ENCODE measurements at regions not wholly inside any gene's neighbourhood (a gene's known extent, or its start where the extent isn't known, plus 50 kb on each side); places are given as distances from the start of the nearest gene placed in this dataset.

GRCh38 chr18:51478908-51479307, 281.4 kb upstream of the MEX3C start:
- Histone ChIP-seq H3K9ac (replicated peaks in 1 of 4; ENCODE audit: extremely low read depth in 1 of 4, low read depth in 3 of 4, low read length in 3 of 4) (no peak overlapping the region), H2AK5ac (ENCODE audit: low read depth, low read length) (no peak overlapping the region), H3K79me1 (ENCODE audit: low read depth, low read length) (no peaks in the 10 kb centered on the region), H3K18ac (ENCODE audit: extremely low read depth, low read length) (no peak overlapping the region), H3K36me3 (ENCODE audit: control insufficient read depth in 2 of 4, insufficient read depth in 4 of 4, low read length in 3 of 4) (no peaks in the 10 kb centered on the region), H3K4ac (replicated peaks; ENCODE audit: insufficient read length, low read depth, low read length) (no peak overlapping the region), H3K9me3 (ENCODE audit: insufficient read depth in 2 of 2, low read depth in 1 of 2, low read length in 1 of 2) (peaks cover 0 to 2% of the 10 kb centered on the region in 2 experiments; a peak in 1 of 4 replicates), H3K56ac (replicated peaks; ENCODE audit: insufficient read length, low read depth, low read length) (no peak overlapping the region), H3K4me3 (ENCODE audit: extremely low read depth in 1 of 4, insufficient read depth in 2 of 4, low read depth in 3 of 4, low read length in 4 of 4) (no peak overlapping the region), H2BK5ac (ENCODE audit: low read depth, low read length) (no peak overlapping the region), H3K4me2 (ENCODE audit: insufficient read depth in 1 of 2, low read depth in 2 of 2, low read length in 2 of 2) (no peak overlapping the region), H2AFZ (ENCODE audit: low read length) (no peak overlapping the region), H3K23ac (ENCODE audit: insufficient read length) (no peak overlapping the region), H3K27me3 (replicated peaks in 1 of 4; ENCODE audit: control insufficient read depth in 3 of 4, extremely low read depth in 1 of 4, insufficient read depth in 3 of 4, low read length in 3 of 4) (no peaks in the 10 kb centered on the region), H4K20me1 (replicated peaks in 1 of 2; ENCODE audit: control insufficient read depth in 1 of 2, insufficient read depth in 2 of 2, low read length in 2 of 2) (no peaks in the 10 kb centered on the region), H2BK120ac (replicated peaks; ENCODE audit: low read depth, low read length) (no peak overlapping the region), H2BK20ac (ENCODE audit: low read length) (no peak overlapping the region), H3K23me2 (ENCODE audit: low read depth, low read length) (no peaks in the 10 kb centered on the region), H2BK12ac (ENCODE audit: low read depth, low read length) (no peak overlapping the region), H3K4me1 (replicated peaks in 1 of 4; ENCODE audit: control insufficient read depth in 3 of 4, insufficient read depth in 4 of 4, low read length in 3 of 4) (peaks cover 0 to 4% (median 0%) of the 10 kb centered on the region in 4 experiments; a peak in 1 of 7 replicates), H4K91ac (replicated peaks; ENCODE audit: insufficient read length, low read length) (no peak overlapping the region), H3K14ac (ENCODE audit: insufficient read length) (no peak overlapping the region), H3K79me2 (ENCODE audit: control insufficient read depth in 1 of 2, insufficient read depth in 2 of 2, low read length in 2 of 2) (no peaks in the 10 kb centered on the region), H3K27ac (ENCODE audit: low read depth, low read length) (no peak overlapping the region), H2BK15ac (ENCODE audit: low read length) (no peak overlapping the region), H4K8ac (ENCODE audit: extremely low read depth, insufficient read depth, low read length) (no peak overlapping the region), H4K5ac (ENCODE audit: insufficient read length, low read depth, low read length) (no peak overlapping the region)
- no peak for FAIRE-seq
- WGBS, 2 experiments (ENCODE audit: extremely low coverage in 1 of 2, insufficient coverage in 1 of 2, insufficient read length in 1 of 2, insufficient replicate concordance in 2 of 2, low coverage in 1 of 2, low lambda C conversion rate in 2 of 2, missing lambda C conversion rate in 1 of 2) = 81% methylated on average over 6 of the region's 6 CpGs; no CpG with 5 or more reads in 1 of the 2 experiments
- POLR2A ChIA-PET (ENCODE audit: partially characterized antibody) = no interaction called here
- CTCF ChIA-PET (ENCODE audit: partially characterized antibody) = no interaction called here
- TF ChIP-seq NANOG (IDR thresholded peaks at IDR 0.05; ENCODE audit: insufficient read depth, low read depth, low read length, poor library complexity, severe bottlenecking) (no peak), CREB1 (IDR thresholded peaks at IDR 0.05) (no peak), CEBPB (IDR thresholded peaks at IDR 0.05; ENCODE audit: low read depth, low read length) (no peak), SAP30 (IDR thresholded peaks at IDR 0.05; ENCODE audit: insufficient read depth, insufficient replicate concordance, low read length) (no peak), SRF (IDR thresholded peaks at IDR 0.05; ENCODE audit: low read depth, low read length) (no peak), ASH2L (IDR thresholded peaks at IDR 0.05; ENCODE audit: low read length) (no peak), MAFK (IDR thresholded peaks at IDR 0.05; ENCODE audit: low read depth, low read length) (no peak), CHD1 (IDR thresholded peaks at IDR 0.05; ENCODE audit: low read depth, low read length) (no peak), RAD21 (IDR thresholded peaks at IDR 0.05 in 1 of 2, conservative IDR thresholded peaks at IDR 0.05 in 1 of 2; ENCODE audit: low read depth in 2 of 2, low read length in 2 of 2) (no peak), CTBP2 (IDR thresholded peaks at IDR 0.05; ENCODE audit: borderline replicate concordance, insufficient read depth, insufficient read length, low read length) (no peak), KDM4A (IDR thresholded peaks at IDR 0.05; ENCODE audit: low read depth, low read length, severe bottlenecking) (no peak), GTF2F1 (IDR thresholded peaks at IDR 0.05; ENCODE audit: borderline replicate concordance, low read depth, low read length) (no peak), MAX (IDR thresholded peaks at IDR 0.05) (no peak)
- no peak for DNase-seq (ENCODE audit: low read depth in 1 of 2, low spot score in 2 of 2)
